GM21825 (cell line): ENCODE measurements at regions not wholly inside any gene's neighbourhood (a gene's known extent, or its start where the extent isn't known, plus 50 kb on each side); places are given as distances from the start of the nearest gene placed in this dataset.

Source experiments
- ATAC-seq: cut with Tn5 transposase; IDR thresholded peaks from one replicate; pipeline ENCODE4 v1.9.1; 2021; ENCODE audit warnings: mild to moderate bottlenecking, moderate library complexity; ENCODE audit not compliant: unreplicated experiment

GRCh38 chr18:68623342-68623741, 91.6 kb downstream of the TMX3 start:
- no peak for ATAC-seq

GRCh38 chr18:68611311-68611710, 103.6 kb downstream of the TMX3 start:
- no peak for ATAC-seq

DNA sequence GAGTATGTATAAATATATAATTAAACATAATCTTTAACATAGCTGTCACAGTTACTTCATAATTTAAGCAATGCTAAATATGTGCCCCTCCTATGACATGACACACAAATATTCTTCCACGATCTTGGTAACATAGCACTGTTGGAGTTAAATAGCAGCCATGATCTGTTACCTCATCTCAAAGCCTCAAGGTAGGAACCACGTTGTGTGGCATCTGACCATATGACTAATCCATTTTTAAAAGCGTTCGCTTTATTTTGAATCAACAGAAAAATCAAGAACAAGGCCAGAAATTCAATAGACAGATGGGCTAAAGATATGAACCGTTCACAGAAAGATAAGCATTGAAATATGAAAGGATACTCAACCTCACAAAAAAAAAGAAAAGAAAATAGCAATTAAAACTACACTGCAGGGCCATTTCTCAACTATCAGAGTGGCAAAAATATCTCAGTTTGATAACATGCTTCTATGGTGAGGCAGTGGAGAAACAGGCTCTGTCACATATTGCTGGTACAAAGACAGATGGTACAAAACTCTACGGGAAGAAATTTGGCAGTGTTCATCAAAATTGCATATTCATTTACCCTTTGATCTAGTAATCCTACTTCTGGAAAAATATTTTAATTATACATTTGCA, 105.9 kb downstream of the TMX3 start:
- no peak for ATAC-seq

DNA sequence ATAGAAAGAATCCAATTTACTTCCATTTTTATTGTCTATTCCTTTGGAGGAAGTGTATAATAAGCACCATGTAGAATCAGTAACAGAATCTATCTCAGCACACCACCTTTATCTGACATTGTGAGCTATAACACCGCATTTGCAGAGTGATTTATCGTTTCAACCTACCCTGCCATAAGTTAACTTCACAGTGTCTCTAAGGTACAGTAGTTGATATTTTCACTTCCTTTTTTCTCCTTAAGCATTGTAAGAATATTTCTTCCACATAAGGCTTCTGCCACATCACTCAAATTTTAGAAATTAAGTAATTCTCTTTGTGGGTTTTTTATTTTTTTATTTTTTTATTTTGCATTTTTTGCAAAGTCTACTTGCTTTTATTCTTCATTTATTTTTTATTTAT, 107.1 kb downstream of the TMX3 start:
- no peak for ATAC-seq

- ATAC-seq = no peak
These were observed 110.7 kb downstream of the TMX3 start for GRCh38 chr18:68604256-68604655.

DNA sequence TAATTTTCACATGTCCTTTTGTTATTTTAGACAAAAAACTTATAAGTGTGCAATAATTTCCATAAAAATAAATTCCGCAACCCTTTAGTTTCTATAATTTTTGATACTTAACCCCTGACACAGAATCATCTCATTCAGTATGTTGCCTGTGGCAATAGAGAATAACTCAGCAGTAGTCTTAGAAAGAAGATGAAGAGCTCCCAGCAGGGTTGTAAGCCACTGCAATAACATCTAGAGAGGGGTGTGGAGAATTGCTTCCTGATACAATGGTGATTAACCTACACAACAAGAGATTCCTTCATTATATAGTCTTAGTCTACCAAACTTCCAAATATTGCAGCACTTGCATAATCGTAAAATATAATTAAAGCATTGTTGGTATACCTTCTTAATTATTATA, 118.9 kb downstream of the TMX3 start:
- ATAC-seq = no peak

DNA sequence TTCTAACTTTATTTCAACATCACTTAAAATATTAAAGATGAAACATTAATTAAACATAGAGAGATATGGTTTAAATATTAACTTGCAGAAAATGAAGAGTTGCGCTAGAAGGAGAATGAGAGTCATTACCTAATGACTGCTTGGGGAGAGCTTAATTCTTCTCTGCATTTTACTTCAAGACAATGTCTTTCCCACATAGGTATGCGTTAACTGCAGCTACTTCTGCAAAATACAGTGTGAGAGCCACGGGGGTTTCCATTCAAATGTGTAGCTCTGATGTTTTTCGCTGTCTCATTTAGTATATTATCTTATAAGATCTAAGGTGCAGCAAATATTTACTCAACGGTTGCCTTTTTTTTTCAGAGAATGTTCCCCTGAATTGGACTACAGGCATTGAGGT, 126.7 kb downstream of the TMX3 start:
- ATAC-seq = no peak

DNA sequence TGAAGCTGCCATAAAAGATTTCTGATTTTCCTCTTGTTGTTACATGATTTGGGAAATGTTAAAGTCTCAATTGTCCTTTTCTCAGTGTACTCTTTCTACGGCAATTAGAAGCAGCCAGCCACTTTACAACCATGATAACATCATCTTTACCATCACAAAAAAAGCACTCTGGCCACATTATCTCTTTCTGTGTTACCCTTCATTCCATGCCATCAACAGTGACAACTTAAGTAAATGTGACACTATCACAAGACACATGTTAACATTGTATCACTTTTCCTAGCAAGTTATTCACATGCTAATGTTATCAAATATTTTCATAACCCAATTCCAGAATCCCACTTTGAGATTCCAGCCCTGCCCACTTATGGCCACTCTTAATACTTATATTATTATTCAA, 131.2 kb downstream of the TMX3 start:
- ATAC-seq = no peak

DNA sequence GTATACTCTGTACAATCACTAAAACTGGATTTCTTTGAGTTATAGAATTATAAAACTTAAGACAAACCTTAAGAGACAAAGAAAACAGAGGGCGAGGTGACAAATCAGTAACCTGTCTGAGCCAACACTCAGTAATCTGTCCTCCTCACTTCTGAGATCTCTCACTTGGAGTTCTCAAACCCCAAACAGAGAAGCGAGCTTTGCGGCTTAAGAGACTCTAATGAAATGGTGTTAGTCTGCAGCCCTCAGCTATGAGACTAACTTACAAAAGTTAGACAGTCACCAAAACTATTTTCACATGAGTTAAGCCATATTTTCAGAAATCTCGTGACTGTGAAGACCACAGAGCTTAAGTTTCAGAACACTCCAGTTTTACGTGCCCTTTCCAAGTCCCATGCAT, 140.6 kb downstream of the TMX3 start:
- no peak for ATAC-seq

DNA sequence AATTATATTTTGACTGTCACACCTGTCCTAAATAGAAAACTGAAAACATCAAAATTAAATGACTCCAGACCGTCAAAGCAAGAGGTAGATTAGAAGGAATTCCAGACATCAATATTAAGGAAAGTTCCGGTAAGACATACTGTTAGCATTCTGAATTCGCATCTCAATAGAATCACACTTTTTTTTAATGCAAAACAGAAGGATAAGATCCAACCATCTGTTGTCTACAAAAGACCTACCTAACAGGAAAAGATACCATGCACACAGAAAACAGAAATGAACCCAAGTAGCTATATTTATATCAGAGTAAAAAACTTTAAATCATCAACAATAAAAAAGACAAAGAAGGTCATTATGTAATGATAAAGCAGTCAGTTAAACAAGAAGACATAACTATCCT, 145.0 kb downstream of the TMX3 start:
- no peak for ATAC-seq

GRCh38 chr18:68568364-68569155, 146.3 kb downstream of the TMX3 start:
- ATAC-seq = no peak

DNA sequence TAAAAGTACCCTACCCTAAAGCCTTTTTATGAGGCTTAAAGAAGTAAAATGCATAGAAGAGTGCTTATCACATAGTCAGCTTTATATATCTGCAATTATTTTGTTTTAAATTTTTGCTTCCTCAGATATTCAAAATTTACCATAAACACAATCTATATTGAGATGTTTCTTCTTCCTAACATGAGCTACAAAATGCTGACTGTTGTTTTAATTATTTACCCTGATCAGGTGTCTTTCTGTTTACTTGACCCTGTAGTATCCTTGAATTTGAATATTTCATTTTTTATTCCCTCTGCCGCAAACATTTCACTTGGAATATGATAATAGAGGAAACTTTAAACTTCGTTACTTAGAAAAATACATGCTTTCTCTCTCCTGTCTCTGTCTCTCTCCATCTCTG, 147.9 kb downstream of the TMX3 start:
- ATAC-seq = no peak

- no peak for ATAC-seq
These were observed 149.9 kb downstream of the TMX3 start for GRCh38 chr18:68564961-68565360.

- ATAC-seq = no peak
These were observed 150.6 kb downstream of the TMX3 start for GRCh38 chr18:68564351-68564750.

GRCh38 chr18:68560128-68560527, 154.8 kb downstream of the TMX3 start:
- ATAC-seq = no peak

GRCh38 chr18:68557183-68557582, 157.7 kb downstream of the TMX3 start:
- ATAC-seq = no peak

DNA sequence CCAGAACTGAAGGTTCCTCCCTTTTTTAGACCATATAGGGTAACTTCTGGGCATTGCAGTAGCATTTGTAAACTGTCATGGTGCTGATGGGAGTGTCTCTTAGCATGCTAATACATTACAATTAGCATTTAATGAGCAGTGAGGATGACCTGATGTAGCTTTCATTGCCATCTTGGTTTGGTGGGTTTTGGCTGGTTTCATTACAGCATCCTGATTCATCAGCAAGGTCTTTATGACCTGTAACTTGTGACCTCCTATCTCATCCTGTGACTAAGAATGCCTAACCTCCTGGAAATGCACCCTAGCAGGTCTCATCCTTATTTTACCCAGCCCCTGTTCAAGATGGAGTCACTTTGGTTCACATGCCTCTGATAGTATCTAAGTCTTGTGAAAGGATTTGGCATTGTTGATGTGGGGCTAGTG, 159.0 kb downstream of the TMX3 start:
- ATAC-seq = no peak

DNA sequence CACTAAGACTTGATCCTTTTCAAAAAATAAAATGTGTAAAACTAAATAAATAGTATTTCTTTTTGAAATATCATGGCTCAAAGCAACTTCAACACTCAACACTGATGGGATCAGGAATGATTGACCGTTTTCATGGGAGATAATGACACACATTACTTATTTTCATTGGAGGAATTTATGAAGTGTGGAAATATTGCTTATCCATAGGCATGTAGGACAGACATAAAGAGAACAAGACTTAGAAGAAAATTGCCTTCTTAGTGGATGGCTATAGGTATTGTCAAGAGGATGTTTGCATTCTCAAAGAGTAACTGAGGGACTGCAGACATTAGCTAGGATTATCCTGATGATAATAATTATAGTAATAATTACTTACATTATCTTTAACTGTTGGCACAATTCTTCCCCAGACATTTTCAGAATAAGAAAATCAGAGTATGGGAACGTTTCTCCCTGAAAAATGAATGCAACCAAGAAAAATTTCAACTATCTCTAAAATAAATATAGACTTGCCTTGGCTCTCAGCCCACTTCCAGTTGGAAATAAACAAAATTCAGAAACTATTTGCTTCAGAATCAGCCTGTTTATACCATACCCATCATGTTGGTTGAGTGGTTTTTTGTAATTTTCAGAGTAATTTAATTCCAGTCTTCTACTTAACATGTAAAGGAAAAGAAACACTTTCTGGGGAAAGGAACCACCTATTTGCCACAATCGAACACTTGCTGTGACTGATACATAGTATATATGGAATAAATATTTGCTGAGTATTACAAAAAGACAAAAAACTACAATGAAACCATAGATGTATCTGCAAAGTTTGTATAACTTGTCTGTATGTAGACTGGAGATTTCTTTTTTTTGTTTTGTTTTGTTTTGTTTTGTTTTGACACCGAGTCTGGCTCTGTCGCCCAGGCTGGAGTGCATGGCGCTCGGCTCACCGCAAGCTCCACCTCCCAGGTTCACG, 165.7 kb downstream of the TMX3 start:
- ATAC-seq = no peak

DNA sequence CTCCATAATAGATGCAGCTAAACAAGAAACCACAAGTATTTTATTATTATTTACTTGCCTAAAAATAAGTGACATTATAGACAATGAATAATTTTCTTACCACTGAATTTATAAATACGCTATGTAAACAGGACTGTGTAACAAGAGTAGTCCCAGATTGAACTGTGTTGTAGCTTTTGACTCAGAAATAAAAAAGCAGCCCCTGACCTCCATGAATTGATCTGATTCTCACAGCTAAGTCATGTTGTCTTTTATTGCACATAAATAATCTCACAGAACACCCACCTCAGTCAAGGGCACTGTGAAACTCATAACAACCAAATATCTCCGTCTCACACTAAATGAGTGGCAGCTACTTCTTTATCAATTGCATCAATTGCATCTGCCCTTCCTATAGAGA, 171.6 kb downstream of the TMX3 start:
- ATAC-seq = no peak

DNA sequence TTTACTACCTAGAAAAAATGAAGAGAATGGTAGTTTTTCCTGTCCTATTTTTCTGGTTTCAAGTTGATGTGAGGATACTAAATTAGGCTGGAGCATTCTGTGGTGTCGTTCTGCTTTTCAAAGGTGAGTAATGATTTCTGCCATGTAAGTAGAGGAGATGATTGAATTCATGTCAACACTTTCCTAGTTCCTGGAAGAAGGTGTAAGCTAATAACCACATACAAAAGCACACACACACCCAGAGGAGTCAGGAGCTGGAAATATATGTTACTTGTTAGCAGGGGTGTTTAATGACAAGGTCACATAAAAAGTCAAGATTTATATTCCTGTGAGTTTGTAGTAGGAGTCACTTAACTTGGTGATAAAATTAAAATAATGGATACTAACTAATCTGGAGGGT, 172.1 kb downstream of the TMX3 start:
- ATAC-seq = no peak

DNA sequence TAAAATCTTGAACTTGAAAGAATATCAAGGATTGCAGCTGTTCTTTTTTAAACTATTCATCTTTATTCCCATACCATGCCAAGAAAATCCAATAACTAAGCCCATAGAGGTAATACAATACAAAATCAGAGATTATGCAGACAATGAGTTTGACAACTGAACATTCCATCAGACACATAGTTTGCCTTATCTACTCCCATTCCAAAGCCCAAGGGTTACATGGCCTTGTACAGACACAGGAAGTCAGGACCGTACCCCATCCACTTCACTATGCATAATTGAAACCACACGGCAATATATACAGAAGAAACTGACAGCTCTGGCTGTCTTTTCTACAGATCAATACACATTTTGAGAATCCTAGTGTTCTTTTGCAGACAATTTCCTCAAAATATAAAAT, 181.3 kb downstream of the TMX3 start:
- no peak for ATAC-seq
